H1 (cell line): ENCODE measurements at regions not wholly inside any gene's neighbourhood (a gene's known extent, or its start where the extent isn't known, plus 50 kb on each side); places are given as distances from the start of the nearest gene placed in this dataset.

Source experiments
- KDM5A ChIP-seq: fragments of 200-600 bp; IDR thresholded peaks from 2 replicates; pipeline ENCODE4 v1.7.1; 2012; ENCODE audit warnings: mild to moderate bottlenecking, low read length, inconsistent platforms, mixed read lengths
- POLR2A ChIP-seq, 2 experiments: IDR thresholded peaks; 1 replicate in 1 of 2; 2 replicates in 1 of 2; pipeline ENCODE4 v1.6.1; 2011; ENCODE audit warnings: low read depth in 2 of 2, low read length in 2 of 2, mild to moderate bottlenecking in 2 of 2; ENCODE audit errors: control extremely low read depth in 1 of 2

GRCh38 chr2:145078923-145079322, 559.0 kb upstream of the ZEB2 start (continued):
- TF ChIP-seq KDM5A (no peak), POLR2A (IDR thresholded peaks at IDR 0.05; ENCODE audit: control extremely low read depth in 1 of 2, low read depth in 2 of 2, low read length in 2 of 2) (no peak)
